PC-9 (cell line): ENCODE measurements at regions not wholly inside any gene's neighbourhood (a gene's known extent, or its start where the extent isn't known, plus 50 kb on each side); places are given as distances from the start of the nearest gene placed in this dataset.

Experiments used
- BruUV-seq: library from RNA; stranded (reverse); fragments of 400-500 nt; replicated peaks from 2 replicates; lab custom pipeline; 2021; lab: Mats Ljungman, UMichigan
- CTCF ChIA-PET: fragments of 300-600 bp; sonication (Branson Sonifier 250); formaldehyde crosslinking; loops from one replicate; lab custom pipeline; 2022; ENCODE audit warnings: antibody characterized with exemption; lab: Charles Lee
- POLR2A ChIA-PET: fragments of 300-600 bp; sonication (Branson Sonifier 250); formaldehyde crosslinking; loops from one replicate; lab custom pipeline; 2022; ENCODE audit warnings: antibody characterized with exemption; ENCODE audit not compliant: unreplicated experiment; lab: Charles Lee
- DNase-seq, 2 experiments: peaks; one replicate each; pipeline versions ENCODE4 v3.0.0 to v3.0.0-alpha.2; 2015 to 2022; ENCODE audit warnings: mixed read lengths in 1 of 2
- H2AFZ ChIP-seq: fragments of 200-600 bp; sonication (generic); 2 replicates; pipeline ENCODE4 v1.8.1; 2017; ENCODE audit warnings: antibody characterized with exemption
- H3F3A ChIP-seq: fragments of 200-600 bp; sonication (generic); 2 replicates; pipeline ENCODE4 v1.8.1; 2017; ENCODE audit warnings: antibody characterized with exemption, mild to moderate bottlenecking, low read depth; ENCODE audit not compliant: insufficient read depth
- H3K27ac ChIP-seq: fragments of 200-600 bp; sonication (generic); 2 replicates; pipeline ENCODE4 v1.6.1; 2016; ENCODE audit warnings: mixed run types
- H3K27me3 ChIP-seq: fragments of 200-600 bp; sonication (generic); 2 replicates; pipeline ENCODE4 v1.6.1; 2016; ENCODE audit warnings: low read depth, mixed run types; ENCODE audit not compliant: insufficient read depth
- H3K36me3 ChIP-seq: fragments of 200-600 bp; sonication (generic); 2 replicates; pipeline ENCODE4 v1.6.1; 2016; ENCODE audit warnings: low read depth, mixed run types
- H3K4me1 ChIP-seq: fragments of 200-600 bp; sonication (generic); replicated peaks from 2 replicates; pipeline ENCODE4 v1.6.1; 2016; ENCODE audit warnings: mixed run types; ENCODE audit not compliant: insufficient read depth
- H3K4me2 ChIP-seq: fragments of 200-600 bp; sonication (generic); 2 replicates; pipeline ENCODE4 v1.6.1; 2017; ENCODE audit warnings: mixed run types
- H3K4me3 ChIP-seq: fragments of 200-600 bp; sonication (generic); 2 replicates; pipeline ENCODE4 v1.6.1; 2016; ENCODE audit warnings: mixed run types
- H3K79me2 ChIP-seq: fragments of 200-600 bp; sonication (generic); 2 replicates; pipeline ENCODE4 v1.6.1; 2017; ENCODE audit warnings: low read depth, mixed run types
- H3K9me2 ChIP-seq: fragments of 200-600 bp; sonication (generic); 2 replicates; pipeline ENCODE4 v1.8.1; 2017; ENCODE audit warnings: mild to moderate bottlenecking; ENCODE audit not compliant: insufficient read depth
- H3K9me3 ChIP-seq: fragments of 200-600 bp; sonication (generic); 2 replicates; pipeline ENCODE4 v1.8.1; 2016; ENCODE audit warnings: low read depth; ENCODE audit not compliant: insufficient read depth
- H4K20me1 ChIP-seq: fragments of 200-600 bp; sonication (generic); 2 replicates; pipeline ENCODE4 v1.8.1; 2017; ENCODE audit not compliant: insufficient read depth
- EZH2 ChIP-seq: fragments of 200-600 bp; sonication (generic); IDR thresholded peaks from 2 replicates; pipeline ENCODE4 v1.8.0; 2017; ENCODE audit warnings: antibody characterized with exemption, low read depth
- intact Hi-C: fragments of 100-400 bp; cut with micrococcal nuclease; formaldehyde crosslinking; loops from one replicate; pipeline ENCODE4 v1.10.0; 2022; ENCODE audit not compliant: unreplicated experiment
- TF ChIP-seq, protein P1 (sequence below): fragments of 200-600 bp; sonication (generic); conservative IDR thresholded peaks from 2 replicates; pipeline ENCODE4 v1.6.1; 2017; ENCODE audit warnings: mixed run types, antibody characterized with exemption, mild to moderate bottlenecking, moderate library complexity

DNA sequence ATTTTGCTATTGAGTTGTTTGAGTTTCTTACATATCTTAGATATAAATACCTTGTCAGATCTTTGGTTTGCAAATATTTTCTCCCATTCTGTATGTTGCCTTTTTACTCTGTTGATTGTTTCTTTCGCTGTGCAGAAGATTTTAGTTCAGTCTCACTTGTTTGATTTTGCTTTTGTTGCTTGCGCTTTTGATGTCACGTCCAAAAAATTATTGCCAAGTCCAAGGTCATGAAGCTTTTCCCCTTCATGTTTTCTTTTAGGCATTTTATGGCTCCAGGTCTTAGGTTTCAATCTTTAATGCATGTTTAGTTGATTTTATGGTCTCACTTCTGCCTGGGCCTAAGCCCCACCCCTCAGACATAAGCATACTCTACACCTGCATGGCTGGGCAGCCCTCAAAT is 131.5 kb upstream of the TNC start:
- H3K4me3 ChIP-seq = no peak overlapping the region
- no peak overlapping the region for H3K4me2 ChIP-seq
- H3K9me2 ChIP-seq = no peaks in the 10 kb centered on the region
- POLR2A ChIA-PET = no interaction called here
- H3K9me3 ChIP-seq = peaks cover 9% of the 10 kb centered on the region
- DNase-seq = no peak
- CTCF ChIA-PET = no interaction called here
- no peak overlapping the region for H3K27ac ChIP-seq
- H3K4me1 ChIP-seq = no peaks in the 10 kb centered on the region
- TF ChIP-seq, protein P1, sequence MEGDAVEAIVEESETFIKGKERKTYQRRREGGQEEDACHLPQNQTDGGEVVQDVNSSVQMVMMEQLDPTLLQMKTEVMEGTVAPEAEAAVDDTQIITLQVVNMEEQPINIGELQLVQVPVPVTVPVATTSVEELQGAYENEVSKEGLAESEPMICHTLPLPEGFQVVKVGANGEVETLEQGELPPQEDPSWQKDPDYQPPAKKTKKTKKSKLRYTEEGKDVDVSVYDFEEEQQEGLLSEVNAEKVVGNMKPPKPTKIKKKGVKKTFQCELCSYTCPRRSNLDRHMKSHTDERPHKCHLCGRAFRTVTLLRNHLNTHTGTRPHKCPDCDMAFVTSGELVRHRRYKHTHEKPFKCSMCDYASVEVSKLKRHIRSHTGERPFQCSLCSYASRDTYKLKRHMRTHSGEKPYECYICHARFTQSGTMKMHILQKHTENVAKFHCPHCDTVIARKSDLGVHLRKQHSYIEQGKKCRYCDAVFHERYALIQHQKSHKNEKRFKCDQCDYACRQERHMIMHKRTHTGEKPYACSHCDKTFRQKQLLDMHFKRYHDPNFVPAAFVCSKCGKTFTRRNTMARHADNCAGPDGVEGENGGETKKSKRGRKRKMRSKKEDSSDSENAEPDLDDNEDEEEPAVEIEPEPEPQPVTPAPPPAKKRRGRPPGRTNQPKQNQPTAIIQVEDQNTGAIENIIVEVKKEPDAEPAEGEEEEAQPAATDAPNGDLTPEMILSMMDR = no peak
- no peaks in the 10 kb centered on the region for H3K79me2 ChIP-seq
- intact Hi-C loops = no loop called here
- no peaks in the 10 kb centered on the region; the same call in 1 of the 2 replicates for H4K20me1 ChIP-seq
- no peaks in the 10 kb centered on the region for H3K27me3 ChIP-seq
- no TSS peak for BruUV-seq
- no peak overlapping the region for H2AFZ ChIP-seq
- H3K36me3 ChIP-seq = no peaks in the 10 kb centered on the region
- no peaks in the 10 kb centered on the region for H3F3A ChIP-seq

DNA sequence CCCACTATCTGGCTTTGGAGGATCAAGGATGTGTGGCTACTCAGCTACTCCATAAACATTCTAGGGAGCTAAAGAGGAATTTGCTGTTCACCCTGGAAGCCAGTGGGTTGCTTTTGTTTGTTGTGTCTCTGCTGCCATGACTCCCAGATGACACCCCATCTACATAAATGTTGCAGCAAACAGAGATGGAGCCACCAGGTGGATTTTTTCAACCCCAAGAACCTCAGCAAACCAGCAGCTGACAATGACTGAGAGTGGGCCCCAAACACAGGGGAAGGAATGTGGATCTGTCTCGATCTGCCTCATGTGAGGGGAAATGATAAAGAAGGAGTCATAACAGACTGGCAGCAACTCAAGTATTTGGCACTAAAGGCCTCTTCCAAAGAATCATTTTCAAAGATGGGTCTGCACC is 132.7 kb upstream of the TNC start:
- no peak for TF ChIP-seq EZH2
- H3K79me2 ChIP-seq = no peaks in the 10 kb centered on the region
- no peak overlapping the region for H2AFZ ChIP-seq
- intact Hi-C loops = loop anchor here (1.0 kb wide), 2 partner anchors 12 to 25 kb away; no protein-coding TSS in a partner anchor
- no peak overlapping the region for H3K27ac ChIP-seq
- no peak overlapping the region for H3K4me2 ChIP-seq
- no peaks in the 10 kb centered on the region for H3K36me3 ChIP-seq
- no peaks in the 10 kb centered on the region; the same call in 1 of the 2 replicates for H4K20me1 ChIP-seq
- no TSS peak for BruUV-seq
- H3K9me3 ChIP-seq = peaks cover 9% of the 10 kb centered on the region
- H3K4me3 ChIP-seq = no peak overlapping the region
- no peaks in the 10 kb centered on the region for H3K27me3 ChIP-seq
- POLR2A ChIA-PET = interaction anchor here (0.5 kb wide), 1 partner anchor 17 kb away, joined by 9 read pairs; no protein-coding TSS in a partner anchor
- CTCF ChIA-PET = no interaction called here
- no peaks in the 10 kb centered on the region for H3K9me2 ChIP-seq
- no peaks in the 10 kb centered on the region for H3F3A ChIP-seq
- H3K4me1 ChIP-seq = no peaks in the 10 kb centered on the region
- peak in 1 of 2 experiments; percentile 30 for DNase-seq

DNA sequence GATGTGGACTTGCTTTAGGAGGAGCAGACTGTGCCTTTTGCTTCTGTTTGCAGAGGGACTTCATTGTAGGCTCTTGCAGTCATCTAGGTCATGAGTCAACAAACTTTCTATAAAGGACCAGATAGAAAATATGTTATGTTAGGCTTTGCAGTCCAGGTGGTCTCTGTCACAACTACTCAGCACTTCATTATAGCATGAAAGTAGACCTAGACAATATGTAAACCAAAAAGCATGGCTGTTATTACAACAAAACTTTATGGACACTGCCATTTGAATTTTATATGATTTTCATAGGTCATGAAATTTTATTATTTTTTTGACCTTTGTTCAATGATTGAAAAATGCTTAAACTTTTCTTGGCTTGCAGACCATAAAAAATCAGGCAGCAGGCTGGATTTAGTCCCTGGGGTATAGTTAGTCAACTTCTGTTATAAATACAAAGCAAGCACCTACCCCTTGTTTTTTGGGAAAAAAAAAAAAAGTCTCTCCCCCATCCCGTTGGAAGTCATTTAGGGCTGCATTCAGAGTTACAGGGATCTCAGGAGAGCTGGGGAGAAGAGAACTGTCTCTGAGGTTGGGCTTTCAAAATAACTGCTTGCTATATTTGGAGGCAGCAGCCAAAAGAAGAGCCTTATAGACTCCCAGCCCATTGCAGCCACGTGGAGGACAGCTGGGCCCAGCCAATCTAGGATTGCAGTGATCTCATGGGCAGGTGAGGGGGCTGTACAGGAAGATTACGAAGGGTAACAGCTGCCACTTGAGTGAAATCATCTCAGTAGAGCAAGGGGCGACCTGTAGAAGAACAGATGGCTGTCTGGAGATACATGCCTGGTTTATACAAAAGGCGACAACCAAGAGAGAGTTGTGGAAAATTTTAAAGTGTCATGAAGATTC is 136.6 kb upstream of the TNC start:
- no peaks in the 10 kb centered on the region for H3K27me3 ChIP-seq
- H3K4me3 ChIP-seq = no peak overlapping the region
- no peaks in the 10 kb centered on the region; the same call in 1 of the 2 replicates for H4K20me1 ChIP-seq
- H3K27ac ChIP-seq = no peak overlapping the region
- H3K79me2 ChIP-seq = no peaks in the 10 kb centered on the region
- DNase-seq = no peak
- ChIA-PET CTCF (no interaction called here), POLR2A (no interaction called here)
- intact Hi-C loops = no loop called here
- TF ChIP-seq, protein P1 = no peak
- no peak for TF ChIP-seq EZH2
- H3F3A ChIP-seq = no peaks in the 10 kb centered on the region
- H3K9me2 ChIP-seq = no peaks in the 10 kb centered on the region
- no peak overlapping the region for H3K4me2 ChIP-seq
- H2AFZ ChIP-seq = no peak overlapping the region
- no peaks in the 10 kb centered on the region for H3K36me3 ChIP-seq
- H3K9me3 ChIP-seq = peaks cover 9% of the 10 kb centered on the region
- H3K4me1 ChIP-seq = no peaks in the 10 kb centered on the region
- BruUV-seq = no TSS peak
